Colonic mucosa (tissue), 4 donors: ENCODE measurements at regions not wholly inside any gene's neighbourhood (a gene's known extent, or its start where the extent isn't known, plus 50 kb on each side); places are given as distances from the start of the nearest gene placed in this dataset.

Experiments
- DNase-seq: peaks from one replicate; pipeline ENCODE4 v3.0.0-alpha.2; 2020
- H3K27ac ChIP-seq: fragments of 200-600 bp; one replicate; pipeline ENCODE4 v1.8.0; 2021
- H3K27me3 ChIP-seq: fragments of 200-600 bp; one replicate; pipeline ENCODE4 v1.8.0; 2021
- H3K36me3 ChIP-seq: fragments of 200-600 bp; one replicate; pipeline ENCODE4 v1.8.0; 2021
- H3K4me1 ChIP-seq: fragments of 200-600 bp; one replicate; pipeline ENCODE4 v1.8.0; 2021; ENCODE audit warnings: mild to moderate bottlenecking
- H3K4me3 ChIP-seq: fragments of 200-600 bp; one replicate; pipeline ENCODE4 v1.8.0; 2021
- H3K9ac ChIP-seq, 2 donors: one replicate each; pipeline ENCODE4 v1.7.0; 2013; ENCODE audit warnings: control low read depth in 2 of 2, low read depth in 2 of 2, low read length in 2 of 2
- H3K9me3 ChIP-seq: fragments of 200-600 bp; one replicate; pipeline ENCODE4 v1.8.0; 2021
- CTCF ChIP-seq: fragments of 200-600 bp; IDR thresholded peaks from one replicate; pipeline ENCODE4 v1.8.0; 2022; ENCODE audit warnings: antibody characterized with exemption, mild to moderate bottlenecking
- intact Hi-C: fragments of 100-400 bp; cut with DNase I; formaldehyde crosslinking; loops from one replicate; pipeline ENCODE4 v1.14.1; 2022
- donor health status: healthy.
- donor health status: DM: no; HTN: no; CAD: no.
- donor health status: DM: no; HTN: no; CAD: no.

GRCh38 chr5:5985332-5985731, 393.0 kb downstream of the MED10 start:
- Histone ChIP-seq H3K36me3 (no peaks in the 10 kb centered on the region), H3K4me3 (no peak overlapping the region), H3K4me1 (no peaks in the 10 kb centered on the region), H3K27me3 (no peaks in the 10 kb centered on the region), H3K9me3 (no peaks in the 10 kb centered on the region), H3K27ac (no peak overlapping the region), H3K9ac (no peak overlapping the region)
- DNase-seq, result no peak
- no peak for TF ChIP-seq CTCF
- intact Hi-C loops, result no loop called here

GRCh38 chr5:5983261-5983980, 394.9 kb downstream of the MED10 start:
- H3K9me3 ChIP-seq, result no peaks in the 10 kb centered on the region
- DNase-seq, result no peak
- TF ChIP-seq CTCF, result no peak
- H3K9ac ChIP-seq, result no peak overlapping the region
- no peak overlapping the region for H3K4me3 ChIP-seq
- intact Hi-C loops, result no loop called here
- H3K4me1 ChIP-seq, result no peaks in the 10 kb centered on the region
- H3K27me3 ChIP-seq, result no peaks in the 10 kb centered on the region
- no peaks in the 10 kb centered on the region for H3K36me3 ChIP-seq
- no peak overlapping the region for H3K27ac ChIP-seq

- no peak for TF ChIP-seq CTCF
- no peak for DNase-seq
- intact Hi-C loops, result no loop called here
- Histone ChIP-seq H3K9ac (no peak overlapping the region), H3K4me3 (no peak overlapping the region), H3K27me3 (no peaks in the 10 kb centered on the region), H3K36me3 (no peaks in the 10 kb centered on the region), H3K4me1 (no peaks in the 10 kb centered on the region), H3K27ac (no peak overlapping the region), H3K9me3 (no peaks in the 10 kb centered on the region)
Measured at GRCh38 chr5:5981562-5981961, 396.8 kb downstream of the MED10 start.

- Histone ChIP-seq H3K4me3 (no peak overlapping the region), H3K36me3 (no peaks in the 10 kb centered on the region), H3K9me3 (no peaks in the 10 kb centered on the region), H3K27ac (no peak overlapping the region), H3K4me1 (no peaks in the 10 kb centered on the region), H3K27me3 (no peaks in the 10 kb centered on the region), H3K9ac (no peak overlapping the region)
- DNase-seq, result no peak
- TF ChIP-seq CTCF, result no peak
- intact Hi-C loops, result no loop called here
Measured at GRCh38 chr5:5980538-5980895, 397.8 kb downstream of the MED10 start.

- no peak overlapping the region for H3K27ac ChIP-seq
- TF ChIP-seq CTCF, result no peak
- no peak overlapping the region for H3K4me3 ChIP-seq
- DNase-seq, result no peak
- H3K36me3 ChIP-seq, result no peaks in the 10 kb centered on the region
- H3K9ac ChIP-seq, result no peak overlapping the region
- no peaks in the 10 kb centered on the region for H3K9me3 ChIP-seq
- no peaks in the 10 kb centered on the region for H3K27me3 ChIP-seq
- intact Hi-C loops, result no loop called here
- no peaks in the 10 kb centered on the region for H3K4me1 ChIP-seq
Measured at GRCh38 chr5:5979761-5980537, 398.4 kb downstream of the MED10 start.
